Activated CD8-positive, alpha-beta memory T cell treated with anti-CD3 and anti-CD28 coated beads, Interleukin-2, amount 10 ng/mL, durations not matched to agents 7 days and 5 days (primary cell): ENCODE measurements at regions not wholly inside any gene's neighbourhood (a gene's known extent, or its start where the extent isn't known, plus 50 kb on each side); places are given as distances from the start of the nearest gene placed in this dataset.

ENCODE experiments used
- ATAC-seq: fragments of 150-1000 bp; cut with Tn5 transposase; one replicate; pipeline ENCODE4 v1.10.0; 2021; ENCODE audit warnings: moderate library complexity
- CTCF ChIA-PET: fragments of 350-600 bp; sonication (Branson Sonifier 250); formaldehyde crosslinking; loops from one replicate; lab custom pipeline; 2021; ENCODE audit warnings: antibody characterized with exemption; lab: Charles Lee
- DNase-seq: peaks from one replicate; pipeline ENCODE4 v3.0.0-alpha.2; 2020
- H3K27ac Mint-ChIP-seq: one replicate; pipeline ENCODE4 v1.8.0; 2021; ENCODE audit warnings: mild to moderate bottlenecking, mixed read lengths
- H3K27me3 Mint-ChIP-seq: one replicate; pipeline ENCODE4 v1.8.0; 2021; ENCODE audit warnings: mixed read lengths
- H3K36me3 Mint-ChIP-seq: one replicate; pipeline ENCODE4 v1.8.0; 2021; ENCODE audit warnings: mild to moderate bottlenecking, mixed read lengths
- H3K4me1 Mint-ChIP-seq: one replicate; pipeline ENCODE4 v1.8.0; 2021; ENCODE audit warnings: mixed read lengths
- H3K4me3 Mint-ChIP-seq: one replicate; pipeline ENCODE4 v1.8.0; 2021; ENCODE audit warnings: mild to moderate bottlenecking, moderate library complexity, mixed read lengths
- H3K9me3 Mint-ChIP-seq: one replicate; pipeline ENCODE4 v1.8.0; 2022; ENCODE audit warnings: low read depth, mixed read lengths

DNA sequence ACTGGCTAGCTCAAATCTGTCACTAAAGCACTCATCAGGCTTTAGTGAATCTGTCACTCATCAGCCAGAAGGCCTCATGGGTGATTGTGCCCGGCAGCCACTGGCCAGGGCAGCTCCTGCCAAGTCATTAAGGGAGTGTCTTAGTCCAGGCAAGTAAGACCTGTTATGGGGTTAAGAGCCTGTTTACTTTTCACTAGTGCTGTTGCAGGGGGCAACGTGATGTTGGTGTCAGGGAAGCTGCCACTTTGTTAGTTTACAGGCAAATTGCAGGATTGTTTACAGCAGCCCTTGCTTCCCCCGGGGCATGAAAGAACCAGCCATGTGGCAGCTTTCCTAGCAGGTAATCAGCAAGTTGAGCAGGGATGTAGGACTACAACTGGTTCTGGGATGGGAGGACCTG, 155.6 kb upstream of the NCAM1 start:
- no peaks in the 10 kb centered on the region for H3K9me3 Mint-ChIP-seq
- no peak overlapping the region for H3K27ac Mint-ChIP-seq
- no peak overlapping the region for H3K4me3 Mint-ChIP-seq
- H3K4me1 Mint-ChIP-seq, result no peaks in the 10 kb centered on the region
- CTCF ChIA-PET, result interaction anchor here (0.7 kb wide), 1 partner anchor 217 kb away, joined by 3 read pairs; no protein-coding TSS in a partner anchor
- DNase-seq, result no peak
- H3K27me3 Mint-ChIP-seq, result peaks cover 23% of the 10 kb centered on the region
- H3K36me3 Mint-ChIP-seq, result no peaks in the 10 kb centered on the region
- ATAC-seq, result no peak

DNA sequence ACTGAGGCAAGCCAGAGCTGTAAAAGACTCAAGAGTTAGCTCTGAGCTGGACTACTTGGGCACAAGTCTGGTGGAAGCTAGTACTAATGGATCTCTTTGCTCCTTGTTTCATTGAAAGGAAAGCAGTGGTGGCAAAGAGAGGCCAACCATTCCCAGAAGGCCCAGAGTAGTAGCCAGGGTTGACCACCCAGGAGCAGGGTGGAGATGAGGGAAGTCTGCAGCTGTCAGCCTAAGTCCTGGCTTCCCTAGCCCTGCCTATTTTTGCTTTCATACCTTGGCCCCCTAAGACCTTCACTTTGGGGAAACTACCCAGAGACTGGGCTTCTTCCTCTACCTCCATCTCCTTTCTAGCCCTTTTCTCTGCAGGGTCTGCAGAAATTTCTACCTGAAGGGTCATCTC, 155.0 kb upstream of the NCAM1 start:
- H3K4me3 Mint-ChIP-seq, result no peak overlapping the region
- H3K36me3 Mint-ChIP-seq, result no peaks in the 10 kb centered on the region
- no peaks in the 10 kb centered on the region for H3K9me3 Mint-ChIP-seq
- H3K27ac Mint-ChIP-seq, result no peak overlapping the region
- CTCF ChIA-PET, result interaction anchor here (0.7 kb wide), 1 partner anchor 218 kb away, joined by 3 read pairs; no protein-coding TSS in a partner anchor
- H3K27me3 Mint-ChIP-seq, result peaks cover 23% of the 10 kb centered on the region
- no peak for ATAC-seq
- no peaks in the 10 kb centered on the region for H3K4me1 Mint-ChIP-seq
- DNase-seq, result no peak

DNA sequence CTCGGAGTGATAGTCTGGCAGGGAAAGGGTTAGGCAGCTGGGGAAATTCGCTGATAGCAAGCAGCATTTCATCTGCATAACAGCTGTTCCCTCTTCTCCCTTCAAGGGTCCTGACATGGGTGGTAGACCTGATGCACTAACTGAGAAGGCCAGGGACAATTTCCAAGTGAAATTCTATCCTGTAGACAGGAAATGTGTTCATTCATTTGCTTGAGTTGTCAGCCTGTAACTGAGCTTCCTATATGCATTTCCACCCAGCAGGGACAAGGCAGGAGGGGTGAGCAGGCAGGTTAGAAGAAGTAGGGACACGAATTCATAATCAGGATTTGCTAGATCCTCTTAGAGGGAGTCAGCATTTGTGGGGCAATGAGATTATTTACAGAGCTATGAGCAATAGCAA, 154.3 kb upstream of the NCAM1 start:
- no peak overlapping the region for H3K27ac Mint-ChIP-seq
- CTCF ChIA-PET, result no interaction called here
- DNase-seq (no peak), ATAC-seq (no peak)
- no peaks in the 10 kb centered on the region for H3K4me1 Mint-ChIP-seq
- no peaks in the 10 kb centered on the region for H3K36me3 Mint-ChIP-seq
- H3K27me3 Mint-ChIP-seq, result peaks cover 23% of the 10 kb centered on the region
- no peaks in the 10 kb centered on the region for H3K9me3 Mint-ChIP-seq
- H3K4me3 Mint-ChIP-seq, result no peak overlapping the region

DNA sequence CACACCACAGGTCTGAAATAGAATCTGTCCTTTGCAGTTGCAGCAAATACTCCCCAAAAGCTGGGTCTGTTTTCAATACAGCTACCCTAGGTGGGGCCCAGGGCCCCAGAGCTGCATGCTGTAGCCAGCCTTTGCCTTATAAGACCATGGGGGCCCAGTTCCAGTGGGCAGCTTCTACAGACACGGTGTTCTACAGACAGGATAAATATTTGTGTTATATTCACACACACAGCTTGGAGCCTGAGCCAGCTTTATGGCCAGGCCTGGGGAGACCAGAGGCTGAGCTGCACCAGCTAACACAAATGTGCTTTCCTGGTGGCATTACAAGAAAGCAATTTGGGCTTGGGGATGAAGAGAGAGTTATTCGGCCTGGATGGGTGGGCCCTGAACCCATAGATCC, 151.8 kb upstream of the NCAM1 start:
- DNase-seq (no peak), ATAC-seq (no peak)
- Mint-ChIP-seq H3K4me3 (no peak overlapping the region), H3K27ac (no peak overlapping the region), H3K4me1 (no peaks in the 10 kb centered on the region), H3K36me3 (no peaks in the 10 kb centered on the region), H3K27me3 (peaks cover 18% of the 10 kb centered on the region), H3K9me3 (no peaks in the 10 kb centered on the region)
- CTCF ChIA-PET, result no interaction called here

DNA sequence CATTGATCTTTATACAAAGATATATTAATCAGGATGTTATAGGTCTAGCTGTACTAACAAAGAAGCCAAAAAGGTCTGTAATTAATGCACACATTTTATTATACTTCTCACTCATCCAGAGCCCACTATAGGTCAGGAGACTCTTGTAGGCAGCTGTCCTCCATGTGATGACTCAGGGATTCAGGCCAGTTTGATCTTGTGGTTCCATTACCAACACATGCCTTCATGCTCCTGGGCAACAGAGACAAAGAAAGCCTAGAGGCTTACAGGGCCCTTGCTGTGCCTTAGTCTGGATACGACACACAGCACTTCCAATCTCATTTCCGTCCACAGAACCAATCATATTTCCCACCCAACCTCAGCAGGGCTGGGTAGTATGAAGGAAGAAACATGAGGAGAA, 150.3 kb upstream of the NCAM1 start:
- no peak overlapping the region for H3K27ac Mint-ChIP-seq
- ATAC-seq (no peak), DNase-seq (no peak)
- no peaks in the 10 kb centered on the region for H3K36me3 Mint-ChIP-seq
- H3K27me3 Mint-ChIP-seq, result peaks cover 14% of the 10 kb centered on the region
- H3K9me3 Mint-ChIP-seq, result no peaks in the 10 kb centered on the region
- CTCF ChIA-PET, result interaction anchor here (0.9 kb wide), 1 partner anchor 18 kb away, joined by 3 read pairs; no protein-coding TSS in a partner anchor
- H3K4me3 Mint-ChIP-seq, result no peak overlapping the region
- H3K4me1 Mint-ChIP-seq, result no peaks in the 10 kb centered on the region

DNA sequence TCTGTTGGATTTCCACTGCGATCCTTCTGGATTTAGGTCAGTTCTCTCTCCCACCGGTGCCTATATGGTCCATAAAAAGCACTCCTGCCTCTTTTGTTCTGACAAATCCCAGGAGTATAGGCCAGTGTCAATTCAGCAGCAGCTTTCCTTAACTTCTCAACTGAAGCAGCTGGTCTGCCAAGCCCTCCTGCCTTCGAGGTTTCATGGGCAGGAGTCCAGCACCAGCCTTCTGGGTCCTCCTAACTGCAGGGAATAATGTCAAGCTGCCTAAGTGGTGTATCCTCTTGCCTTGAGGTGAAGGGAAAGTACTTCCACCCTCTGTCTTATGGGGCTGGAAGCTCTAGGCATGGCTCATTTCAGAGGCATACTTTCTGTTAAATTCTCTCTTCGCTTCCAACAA, 149.4 kb upstream of the NCAM1 start:
- no peaks in the 10 kb centered on the region for H3K4me1 Mint-ChIP-seq

DNA sequence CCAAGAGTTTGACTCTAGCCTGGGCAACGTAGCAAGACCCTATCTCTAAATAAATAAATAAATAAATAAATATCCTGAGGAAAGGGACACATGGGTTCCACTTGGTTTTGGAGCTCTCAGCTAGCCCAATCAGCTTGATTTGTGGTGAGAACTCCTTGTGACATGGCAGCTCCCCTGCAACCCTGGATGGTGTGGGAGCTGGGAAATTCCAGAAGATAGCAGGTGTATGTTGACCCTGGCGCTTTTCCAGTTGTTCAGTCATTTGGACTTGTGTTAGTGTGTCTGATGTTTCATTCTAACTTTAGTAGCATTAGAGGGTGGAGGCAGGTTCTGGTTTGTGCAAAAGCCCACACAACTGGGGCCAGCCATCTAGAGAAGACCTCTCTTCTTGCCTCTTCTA, 148.5 kb upstream of the NCAM1 start:
- DNase-seq (no peak), ATAC-seq (no peak)
- peaks cover 12% of the 10 kb centered on the region for H3K27me3 Mint-ChIP-seq
- no peaks in the 10 kb centered on the region for H3K4me1 Mint-ChIP-seq
- H3K4me3 Mint-ChIP-seq, result no peak overlapping the region
- no peaks in the 10 kb centered on the region for H3K36me3 Mint-ChIP-seq
- no peaks in the 10 kb centered on the region for H3K9me3 Mint-ChIP-seq
- H3K27ac Mint-ChIP-seq, result no peak overlapping the region
- CTCF ChIA-PET, result no interaction called here

More for the DNA sequence above, 149.4 kb upstream of the NCAM1 start:
- ATAC-seq (no peak), DNase-seq (no peak)
- CTCF ChIA-PET, result no interaction called here
- Mint-ChIP-seq H3K27ac (no peak overlapping the region), H3K27me3 (peaks cover 12% of the 10 kb centered on the region), H3K9me3 (no peaks in the 10 kb centered on the region), H3K4me3 (no peak overlapping the region), H3K36me3 (no peaks in the 10 kb centered on the region)

DNA sequence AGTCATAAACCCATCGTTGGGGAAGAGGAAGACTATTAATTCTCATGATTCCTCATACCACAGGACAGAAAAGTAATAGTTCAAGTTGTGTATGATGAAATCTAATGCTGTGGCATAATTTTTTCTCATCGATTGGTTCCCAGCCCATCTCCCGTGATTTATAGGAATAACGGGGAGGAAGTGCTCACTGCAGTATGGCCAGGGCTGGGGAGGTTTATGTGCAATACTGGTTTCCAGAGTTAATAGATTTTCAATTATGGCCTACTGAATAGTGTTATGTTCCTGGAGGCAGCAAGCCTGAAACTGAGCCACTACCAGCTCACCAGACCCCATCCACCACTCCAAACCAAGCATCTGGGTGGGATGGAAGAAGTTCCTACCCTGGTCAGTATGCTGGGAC, 147.1 kb upstream of the NCAM1 start:
- Mint-ChIP-seq H3K27ac (no peak overlapping the region), H3K4me1 (no peaks in the 10 kb centered on the region), H3K27me3 (peaks cover 12% of the 10 kb centered on the region), H3K4me3 (no peak overlapping the region), H3K9me3 (no peaks in the 10 kb centered on the region), H3K36me3 (no peaks in the 10 kb centered on the region)
- DNase-seq (no peak), ATAC-seq (no peak)
- CTCF ChIA-PET, result interaction anchor here (0.6 kb wide), 1 partner anchor 20 kb away, joined by 3 read pairs; no protein-coding TSS in a partner anchor

DNA sequence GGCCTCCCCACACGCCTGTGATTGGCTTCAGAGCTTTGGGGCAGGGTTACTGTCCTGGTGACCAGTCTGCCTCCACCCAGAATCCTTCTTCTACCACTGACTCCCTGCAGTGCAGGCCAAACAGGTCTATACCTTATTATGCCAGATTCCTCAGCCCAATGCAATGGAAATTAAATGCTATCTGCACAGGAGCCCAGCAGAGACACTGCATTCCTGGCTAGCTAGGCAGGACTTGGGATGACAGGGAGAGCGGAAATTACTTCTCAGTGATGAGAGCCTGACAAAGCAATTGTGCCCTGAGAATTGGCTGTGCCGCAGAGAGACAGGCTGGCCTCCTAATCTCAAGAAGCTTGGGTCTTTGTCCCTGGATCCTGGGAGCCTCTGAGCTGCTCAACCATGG, 143.8 kb upstream of the NCAM1 start:
- H3K4me3 Mint-ChIP-seq, result no peak overlapping the region
- peaks cover 32% of the 10 kb centered on the region for H3K27me3 Mint-ChIP-seq
- no peaks in the 10 kb centered on the region for H3K36me3 Mint-ChIP-seq
- ATAC-seq (no peak), DNase-seq (no peak)
- H3K4me1 Mint-ChIP-seq, result no peaks in the 10 kb centered on the region
- no peak overlapping the region for H3K27ac Mint-ChIP-seq
- CTCF ChIA-PET, result no interaction called here
- H3K9me3 Mint-ChIP-seq, result no peaks in the 10 kb centered on the region

DNA sequence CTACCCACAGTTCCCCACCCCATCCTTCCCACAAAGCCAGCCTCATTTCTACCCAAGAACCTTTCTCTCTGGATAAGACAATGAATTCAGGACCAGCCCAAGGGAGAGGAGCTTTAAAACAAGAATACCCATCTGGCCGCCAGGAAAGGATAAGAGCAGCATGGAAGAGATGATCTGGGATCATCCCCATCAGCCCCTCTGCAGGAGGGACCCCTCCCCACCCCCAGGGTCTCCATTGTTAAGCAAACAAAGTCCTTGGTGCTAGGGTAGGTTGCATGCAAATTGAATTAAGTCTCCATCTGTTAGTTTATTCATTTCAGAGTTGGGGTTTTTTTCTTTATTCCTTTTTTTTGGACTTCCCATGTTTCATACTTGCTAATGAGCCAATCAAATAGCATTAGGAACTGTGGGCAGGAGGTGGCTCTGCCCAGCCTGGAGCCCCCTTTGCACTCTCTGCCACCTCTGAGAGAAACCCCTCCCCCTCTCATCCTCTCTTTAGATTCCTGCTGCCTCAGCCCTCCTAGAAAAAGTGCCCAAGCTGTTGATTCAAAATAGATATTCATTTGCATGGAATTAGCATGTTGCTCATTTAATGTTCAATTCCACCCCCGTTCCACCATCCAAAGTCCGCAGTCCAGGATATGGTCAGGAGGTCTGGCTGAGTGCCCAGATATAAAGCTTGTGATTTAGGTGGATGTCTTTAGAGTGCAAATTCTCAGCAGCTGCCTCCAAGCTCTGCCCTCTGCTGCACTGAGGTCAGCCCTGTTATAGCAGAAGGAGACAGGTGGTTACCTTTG, 138.5 kb upstream of the NCAM1 start:
- no peak for ATAC-seq
- no peaks in the 10 kb centered on the region for H3K36me3 Mint-ChIP-seq
- H3K4me3 Mint-ChIP-seq, result no peak overlapping the region
- no peaks in the 10 kb centered on the region for H3K9me3 Mint-ChIP-seq
- H3K4me1 Mint-ChIP-seq, result no peaks in the 10 kb centered on the region
- H3K27me3 Mint-ChIP-seq, result peaks cover 25% of the 10 kb centered on the region
- DNase-seq, result no peak
- CTCF ChIA-PET, result no interaction called here
- no peak overlapping the region for H3K27ac Mint-ChIP-seq

DNA sequence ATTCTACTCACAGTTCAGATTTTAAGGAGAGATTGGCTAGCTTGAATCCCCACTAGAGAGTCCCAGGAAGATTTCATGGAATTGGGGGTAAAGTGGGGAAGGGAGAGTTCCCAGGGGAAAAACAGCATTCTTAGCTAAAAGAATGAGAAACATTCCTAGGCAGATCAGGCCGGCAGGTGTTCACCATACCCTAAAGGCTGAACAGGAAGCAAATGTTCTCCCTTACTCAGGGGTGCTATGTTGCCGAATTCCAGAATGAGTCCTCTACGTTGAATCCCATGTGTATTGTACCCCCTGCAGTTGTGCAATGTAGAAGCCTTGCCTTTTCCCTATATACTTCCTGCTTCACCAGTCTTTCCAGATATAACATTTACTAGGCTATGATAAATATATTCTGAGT, 135.2 kb upstream of the NCAM1 start:
- Mint-ChIP-seq H3K9me3 (no peaks in the 10 kb centered on the region), H3K27me3 (peaks cover 12% of the 10 kb centered on the region), H3K27ac (no peak overlapping the region), H3K4me1 (no peaks in the 10 kb centered on the region), H3K36me3 (no peaks in the 10 kb centered on the region), H3K4me3 (no peak overlapping the region)
- ATAC-seq (no peak), DNase-seq (no peak)
- CTCF ChIA-PET, result no interaction called here

DNA sequence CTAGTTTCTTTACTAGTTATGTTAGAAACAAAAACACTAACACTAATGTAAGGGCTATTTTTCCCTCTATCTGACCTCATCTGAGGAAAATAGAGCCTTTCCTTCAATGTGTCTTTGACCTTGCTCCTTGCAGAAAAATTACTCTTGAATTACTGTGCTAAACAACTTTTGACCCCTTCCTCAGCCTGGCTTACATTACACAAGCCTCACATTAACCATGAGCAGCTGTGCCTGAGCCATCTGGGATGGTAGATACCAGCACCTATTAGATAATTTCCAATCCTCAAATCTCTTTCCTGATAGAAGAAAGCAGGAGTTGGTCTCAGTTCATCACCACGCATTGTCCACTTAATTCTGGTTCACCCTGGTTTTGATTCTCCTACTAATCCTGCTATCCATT, 134.4 kb upstream of the NCAM1 start:
- Mint-ChIP-seq H3K9me3 (no peaks in the 10 kb centered on the region), H3K4me3 (no peak overlapping the region), H3K36me3 (no peaks in the 10 kb centered on the region), H3K4me1 (no peaks in the 10 kb centered on the region), H3K27ac (no peak overlapping the region), H3K27me3 (peaks cover 8% of the 10 kb centered on the region)
- CTCF ChIA-PET, result no interaction called here
- ATAC-seq (no peak), DNase-seq (no peak)

DNA sequence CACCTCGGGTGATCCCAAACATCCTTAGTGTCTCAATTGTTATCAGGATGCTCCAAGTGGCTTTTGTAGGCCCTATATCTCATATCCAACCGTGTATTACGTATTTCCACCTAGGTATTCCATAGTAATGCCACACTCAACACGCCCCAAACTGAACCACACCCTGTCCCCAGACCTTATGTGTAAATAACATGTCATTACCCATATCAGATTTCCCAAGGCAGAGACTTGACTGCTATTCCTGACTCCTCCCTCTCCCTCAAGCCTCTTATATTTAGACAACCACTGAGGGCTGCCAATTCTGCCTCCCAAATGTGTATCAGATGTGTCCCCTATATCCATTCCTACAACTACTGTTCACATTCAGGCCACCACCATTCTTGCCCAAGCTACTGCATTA, 132.8 kb upstream of the NCAM1 start:
- ATAC-seq, result no peak
- H3K36me3 Mint-ChIP-seq, result no peaks in the 10 kb centered on the region
- no peak overlapping the region for H3K27ac Mint-ChIP-seq
- H3K27me3 Mint-ChIP-seq, result peaks cover 9% of the 10 kb centered on the region
- no peak for DNase-seq
- H3K9me3 Mint-ChIP-seq, result no peaks in the 10 kb centered on the region
- no peaks in the 10 kb centered on the region for H3K4me1 Mint-ChIP-seq
- H3K4me3 Mint-ChIP-seq, result no peak overlapping the region
- CTCF ChIA-PET, result no interaction called here

DNA sequence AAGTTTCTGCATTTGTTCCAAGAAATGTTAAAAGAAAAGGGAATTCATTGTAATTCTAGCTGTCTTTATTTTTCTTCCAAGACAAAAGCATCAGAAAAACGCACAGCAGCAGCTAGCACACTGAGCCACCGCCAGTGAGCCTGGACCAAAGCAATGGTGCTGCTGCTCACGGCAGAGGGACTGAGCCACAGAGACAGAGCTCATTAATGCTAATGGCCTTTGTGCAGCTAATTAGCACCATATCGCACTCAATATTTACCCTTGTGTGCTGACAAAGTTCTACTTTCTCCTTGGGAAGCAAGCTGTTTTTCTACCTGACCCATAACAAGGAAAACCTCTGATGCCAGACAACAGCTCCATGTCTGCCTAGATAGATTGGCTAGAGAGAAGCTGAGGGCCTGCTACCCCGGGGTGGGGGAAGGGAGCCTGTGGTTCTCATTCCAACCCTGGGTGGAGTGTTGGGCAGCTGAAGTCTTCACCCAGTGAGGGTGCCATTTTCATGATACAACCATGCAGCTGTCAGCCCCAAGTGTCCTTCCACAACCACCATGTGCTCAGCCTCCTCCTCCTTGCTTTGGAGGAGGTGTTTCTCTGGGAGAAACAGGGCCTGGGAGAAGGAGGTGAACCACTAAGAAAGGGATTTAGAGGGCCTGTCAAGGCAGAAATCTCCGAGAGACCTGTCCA, 131.1 kb upstream of the NCAM1 start:
- peaks cover 9% of the 10 kb centered on the region for H3K27me3 Mint-ChIP-seq
- no peak overlapping the region for H3K27ac Mint-ChIP-seq
- H3K4me3 Mint-ChIP-seq, result no peak overlapping the region
- no peaks in the 10 kb centered on the region for H3K36me3 Mint-ChIP-seq
- CTCF ChIA-PET, result no interaction called here
- ATAC-seq (no peak), DNase-seq (no peak)
- no peaks in the 10 kb centered on the region for H3K9me3 Mint-ChIP-seq
- H3K4me1 Mint-ChIP-seq, result no peaks in the 10 kb centered on the region
